ENCODE measurements at regions not wholly inside any gene's neighbourhood (a gene's known extent, or its start where the extent isn't known, plus 50 kb on each side); places are given as distances from the start of the nearest gene placed in this dataset.

GRCh38 chr12:126084480-126084879 lies 1019.2 kb downstream of the AACS start:
- DNase-seq: peak in 1 of 3 donors; percentile 5

- DNase-seq: no peak
Observed at GRCh38 chr12:126086242-126086641, 1021.0 kb downstream of the AACS start.

- DNase-seq: no peak
Observed at GRCh38 chr12:126087692-126088091, 1022.5 kb downstream of the AACS start.

- DNase-seq: peak in 1 of 3 donors; percentile 23
Observed at GRCh38 chr12:126093908-126094307, 1028.7 kb downstream of the AACS start.

- peak in 1 of 3 donors; percentile 2 for DNase-seq
Observed at GRCh38 chr12:126095748-126096510, 1030.7 kb downstream of the AACS start.

- no peak for DNase-seq
Observed at GRCh38 chr12:126106706-126107105, 1041.5 kb downstream of the AACS start.

GRCh38 chr12:126107659-126108058 lies 1042.4 kb downstream of the AACS start:
- DNase-seq: no peak

GRCh38 chr12:126108247-126108646 lies 1043.0 kb downstream of the AACS start:
- no peak for DNase-seq

GRCh38 chr12:126112141-126112540 lies 1046.9 kb downstream of the AACS start:
- no peak for DNase-seq

- DNase-seq: no peak
Observed at GRCh38 chr12:126112849-126113248, 1047.6 kb downstream of the AACS start.

GRCh38 chr12:126114441-126114840 lies 1049.2 kb downstream of the AACS start:
- no peak for DNase-seq

- no peak for DNase-seq
Observed at GRCh38 chr12:126117502-126117901, 1052.3 kb downstream of the AACS start.

GRCh38 chr12:126139355-126139754 lies 1074.1 kb downstream of the AACS start:
- DNase-seq: no peak

- DNase-seq: no peak
Observed at GRCh38 chr12:126144603-126145002, 1079.4 kb downstream of the AACS start.

GRCh38 chr12:126147321-126147720 lies 1082.1 kb downstream of the AACS start:
- peak; percentile 3 to 47 (median 16) for DNase-seq

GRCh38 chr12:126156806-126157574 lies 1091.8 kb downstream of the AACS start:
- DNase-seq: no peak

- no peak for DNase-seq
Observed at GRCh38 chr12:126157575-126157966, 1092.3 kb downstream of the AACS start.

- no peak for DNase-seq
Observed at GRCh38 chr12:126159139-126159538, 1093.9 kb downstream of the AACS start.

- peak in 1 of 3 donors; percentile 11 for DNase-seq
Observed at GRCh38 chr12:126160912-126161311, 1095.7 kb downstream of the AACS start.

- DNase-seq: no peak
Observed at GRCh38 chr12:126163984-126164383, 1098.7 kb downstream of the AACS start.

- DNase-seq: no peak
Observed at GRCh38 chr12:126171937-126172559, 1106.8 kb downstream of the AACS start.

- DNase-seq: peak; percentile 31 to 73 (median 59)
Observed at GRCh38 chr12:126182619-126183236, 1117.5 kb downstream of the AACS start.

All from muscle of back (tissue), 3 donors.